NCI-H524 treated with DMSO at 0.1 percent for 48 hours (cell line): ENCODE measurements at regions not wholly inside any gene's neighbourhood (a gene's known extent, or its start where the extent isn't known, plus 50 kb on each side); places are given as distances from the start of the nearest gene placed in this dataset.

ENCODE experiments used
- DNase-seq: peaks from one replicate; lab custom pipeline; 2025; lab: John Stamatoyannopoulos, UW

DNA sequence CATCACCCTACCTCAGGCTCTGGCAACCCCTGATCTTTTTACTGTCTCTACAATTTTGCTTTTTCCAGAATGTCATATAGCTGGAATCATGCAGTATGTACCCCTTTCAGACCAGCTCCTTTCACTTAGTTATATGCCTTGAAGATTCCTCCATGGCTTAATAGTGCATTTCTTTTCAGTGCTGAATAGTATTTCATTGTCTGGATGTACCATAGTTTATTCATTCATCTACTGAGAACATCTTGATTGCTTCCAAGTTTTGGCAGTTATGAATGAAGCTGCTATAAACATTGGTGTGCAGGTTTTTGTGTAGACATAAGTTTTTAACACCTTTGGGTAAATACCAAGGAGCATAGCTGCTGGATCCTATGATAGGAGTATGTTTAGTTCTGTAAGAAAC is 50.8 kb upstream of the ANP32A start:
- DNase-seq = no peak

DNA sequence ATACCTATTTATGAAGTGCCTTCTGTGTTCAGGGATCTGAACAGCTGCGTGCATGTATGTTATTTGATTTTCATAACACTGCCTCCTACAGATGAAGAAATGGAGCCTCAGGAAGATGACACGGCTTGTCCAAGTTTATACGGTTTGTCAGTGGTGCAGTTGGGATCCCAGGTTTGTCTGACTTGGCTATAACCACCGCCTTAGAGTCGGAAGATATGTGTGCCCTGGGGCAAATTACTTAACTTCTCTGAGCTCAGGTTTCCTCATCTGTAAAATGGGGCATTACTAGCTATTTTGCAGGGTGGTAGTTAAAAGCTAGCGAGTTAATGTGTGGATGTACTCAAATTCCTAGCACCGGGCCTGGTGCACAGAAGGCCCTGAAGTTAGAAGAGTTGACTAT is 54.1 kb upstream of the ANP32A start:
- DNase-seq = no peak

GRCh38 chr15:68875377-68876116 is 54.8 kb upstream of the SPESP1 start:
- peak; percentile 91 for DNase-seq

- no peak for DNase-seq
Measured at GRCh38 chr15:68877626-68878025, 52.7 kb upstream of the SPESP1 start.

- DNase-seq = no peak
Measured at GRCh38 chr15:68880382-68880781, 49.9 kb upstream of the SPESP1 start.
